Kidney epithelial cell (primary cell): ENCODE measurements at regions not wholly inside any gene's neighbourhood (a gene's known extent, or its start where the extent isn't known, plus 50 kb on each side); places are given as distances from the start of the nearest gene placed in this dataset.

Source experiments
- DNase-seq: peaks from one replicate; pipeline ENCODE4 v3.0.0-alpha.2; 2010; ENCODE audit warnings: low read depth
- H3K27me3 ChIP-seq: 2 replicates; pipeline ENCODE4 v1.6.0; 2011; ENCODE audit warnings: low read length; ENCODE audit not compliant: control insufficient read depth, insufficient read depth
- H3K36me3 ChIP-seq: 2 replicates; pipeline ENCODE4 v1.5.1; 2011; ENCODE audit warnings: low read length; ENCODE audit not compliant: control insufficient read depth, insufficient read depth
- H3K4me3 ChIP-seq: 2 replicates; pipeline ENCODE4 v1.5.1; 2011; ENCODE audit warnings: low read depth, mild to moderate bottlenecking, control low read depth, low read length
- CTCF ChIP-seq: IDR thresholded peaks from 2 replicates; pipeline ENCODE4 v1.5.1; 2011; ENCODE audit warnings: mild to moderate bottlenecking, moderate library complexity, low read length, control low read depth, inconsistent platforms; ENCODE audit not compliant: insufficient read depth, poor library complexity, severe bottlenecking

DNA sequence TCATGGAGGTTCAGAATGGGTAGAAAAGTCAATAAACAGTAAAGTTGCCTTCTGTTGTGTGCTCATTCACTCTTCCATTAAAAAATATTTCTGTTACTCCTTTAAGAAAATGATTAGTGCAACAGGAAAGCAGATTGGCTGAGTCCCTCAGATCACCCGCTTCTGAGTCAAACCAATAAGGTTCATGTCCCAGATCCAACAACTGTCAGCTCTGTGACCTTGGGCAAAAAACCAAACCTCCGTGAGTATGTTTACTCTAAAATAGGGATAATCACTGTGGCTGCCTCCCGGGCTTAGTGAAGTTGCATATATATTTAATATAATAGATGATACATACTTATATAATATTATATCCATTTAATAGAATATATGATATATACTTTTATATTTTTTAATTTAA lies 698.5 kb upstream of the RBFOX1 start:
- DNase-seq = no peak
- Histone ChIP-seq H3K36me3 (no peaks in the 10 kb centered on the region), H3K4me3 (no peak overlapping the region), H3K27me3 (no peaks in the 10 kb centered on the region)
- no peak for TF ChIP-seq CTCF

GRCh38 chr16:6633456-6633855 lies 699.2 kb upstream of the RBFOX1 start:
- no peaks in the 10 kb centered on the region for H3K27me3 ChIP-seq
- H3K4me3 ChIP-seq = no peak overlapping the region
- no peaks in the 10 kb centered on the region for H3K36me3 ChIP-seq
- no peak for DNase-seq
- TF ChIP-seq CTCF = no peak

DNA sequence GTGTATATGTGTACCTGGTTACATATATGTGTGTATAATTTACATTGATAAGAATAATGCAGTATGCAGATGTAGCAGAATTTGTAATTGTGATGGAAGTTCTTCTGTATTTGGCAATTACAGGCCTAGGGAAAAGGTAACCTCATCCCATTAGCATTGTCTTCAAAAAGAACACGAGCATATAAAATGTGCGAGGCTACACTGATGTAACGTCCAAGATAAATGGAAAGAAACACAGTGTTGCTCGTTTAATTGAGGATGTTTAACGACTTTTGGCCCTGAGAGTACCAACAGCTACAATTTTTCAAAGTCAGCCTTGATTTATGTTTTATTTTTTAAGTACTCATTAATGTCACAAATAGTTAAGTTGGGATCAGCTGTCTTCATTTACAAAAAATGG lies 703.5 kb upstream of the RBFOX1 start:
- TF ChIP-seq CTCF = no peak
- Histone ChIP-seq H3K27me3 (no peaks in the 10 kb centered on the region), H3K36me3 (no peaks in the 10 kb centered on the region), H3K4me3 (no peak overlapping the region)
- no peak for DNase-seq

- no peak for TF ChIP-seq CTCF
- Histone ChIP-seq H3K4me3 (no peak overlapping the region), H3K36me3 (no peaks in the 10 kb centered on the region), H3K27me3 (no peaks in the 10 kb centered on the region)
- no peak for DNase-seq
Measured at GRCh38 chr16:6625606-6626005, 707.0 kb upstream of the RBFOX1 start.

DNA sequence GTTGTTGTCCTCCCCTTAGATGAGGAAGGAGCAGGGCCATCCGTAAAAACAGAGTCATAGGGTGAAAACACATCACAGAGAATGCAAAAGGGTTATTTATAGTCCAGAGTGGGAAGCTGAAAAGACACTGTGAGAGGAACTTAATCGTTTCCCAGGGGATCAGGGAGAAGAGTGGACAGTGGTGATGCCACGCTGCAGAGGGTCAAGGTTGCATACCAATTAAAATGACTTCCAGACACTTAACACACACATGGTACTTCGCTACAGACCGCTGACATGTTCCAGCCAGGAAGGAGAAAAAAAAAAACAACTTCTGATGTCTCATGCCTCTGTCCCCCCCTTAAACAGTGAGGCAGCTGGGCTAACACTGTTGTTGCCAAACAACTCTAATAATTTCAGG lies 713.8 kb upstream of the RBFOX1 start:
- DNase-seq = no peak
- H3K27me3 ChIP-seq = no peaks in the 10 kb centered on the region

DNA sequence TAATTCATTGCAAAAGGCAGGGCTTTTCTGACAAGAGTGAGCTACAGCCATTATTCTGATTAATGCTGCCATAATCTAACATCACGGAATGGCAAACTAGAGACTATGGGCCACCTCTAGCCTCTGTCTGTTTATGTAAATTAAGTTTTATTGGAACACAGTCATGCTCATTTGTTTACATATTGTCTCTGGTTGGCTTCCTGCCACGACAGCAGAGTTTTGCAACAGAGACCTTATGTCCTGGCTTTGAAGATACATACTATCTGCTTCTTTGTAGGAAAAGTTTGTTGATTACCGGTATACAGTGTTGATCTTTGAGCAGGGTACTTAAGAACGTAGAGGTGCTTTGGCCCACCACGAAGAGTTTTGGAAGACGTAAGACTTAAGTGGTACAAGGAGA lies 715.9 kb upstream of the RBFOX1 start:
- H3K4me3 ChIP-seq = no peak overlapping the region
- no peak for TF ChIP-seq CTCF
- no peaks in the 10 kb centered on the region for H3K36me3 ChIP-seq
- no peaks in the 10 kb centered on the region for H3K27me3 ChIP-seq
- no peak for DNase-seq

More for the DNA sequence above, 713.8 kb upstream of the RBFOX1 start:
- Histone ChIP-seq H3K4me3 (no peak overlapping the region), H3K36me3 (no peaks in the 10 kb centered on the region)
- no peak for TF ChIP-seq CTCF
